Fibroblast of lung (primary cell): ENCODE measurements at regions not wholly inside any gene's neighbourhood (a gene's known extent, or its start where the extent isn't known, plus 50 kb on each side); places are given as distances from the start of the nearest gene placed in this dataset.
"Not testable (repeated sequence)": the region's sequence is repeated elsewhere in the genome, so short reads cannot be mapped to it uniquely, and the experiment has no call there.

Source experiments
- DNase-seq, 2 donors: peaks; one replicate each; pipeline versions ENCODE4 v3.0.0 to v3.0.0-alpha.2; 2010; ENCODE audit warnings: low read depth in 2 of 2
- H2AFZ ChIP-seq: 2 replicates; pipeline ENCODE4 v1.5.1; 2012; ENCODE audit warnings: low read length, control low read depth, inconsistent platforms
- H3K27ac ChIP-seq: 2 replicates; pipeline ENCODE4 v1.5.1; 2011; ENCODE audit warnings: low read length, control low read depth; ENCODE audit not compliant: insufficient read depth
- H3K27me3 ChIP-seq: 2 replicates; pipeline ENCODE4 v1.5.1; 2011; ENCODE audit warnings: mild to moderate bottlenecking, low read length; ENCODE audit not compliant: control insufficient read depth, insufficient read depth
- H3K36me3 ChIP-seq: 2 replicates; pipeline ENCODE4 v1.5.1; 2011; ENCODE audit warnings: low read length; ENCODE audit not compliant: control insufficient read depth, insufficient read depth
- H3K4me1 ChIP-seq: 2 replicates; pipeline ENCODE4 v1.5.1; 2011; ENCODE audit warnings: low read length; ENCODE audit not compliant: control insufficient read depth, insufficient read depth; ENCODE audit errors: extremely low read depth
- H3K4me2 ChIP-seq: 2 replicates; pipeline ENCODE4 v1.5.1; 2011; ENCODE audit warnings: low read length, control low read depth; ENCODE audit not compliant: insufficient read depth; ENCODE audit errors: extremely low read depth
- H3K4me3 ChIP-seq, 4 experiments: fragments of 200-600 bp in 1 of 4; sonication (generic) in 1 of 4; replicated peaks in 1 of 4; 2 replicates each; pipeline ENCODE4 v1.5.1; 2011 to 2016; ENCODE audit warnings: low read length in 4 of 4, low read depth in 3 of 4, mild to moderate bottlenecking in 3 of 4, control low read depth in 2 of 4, inconsistent platforms in 1 of 4, mixed read lengths in 1 of 4; ENCODE audit not compliant: insufficient read depth in 1 of 4; ENCODE audit errors: control extremely low read depth in 1 of 4
- H3K79me2 ChIP-seq: 2 replicates; pipeline ENCODE4 v1.5.1; 2012; ENCODE audit warnings: mild to moderate bottlenecking, low read length, inconsistent platforms; ENCODE audit not compliant: control insufficient read depth, insufficient read depth
- H3K9ac ChIP-seq: 2 replicates; pipeline ENCODE4 v1.5.1; 2011; ENCODE audit warnings: mild to moderate bottlenecking, low read length, control low read depth; ENCODE audit not compliant: insufficient read depth
- H3K9me3 ChIP-seq: 2 replicates; pipeline ENCODE4 v1.5.1; 2012; ENCODE audit warnings: low read depth, low read length; ENCODE audit not compliant: control insufficient read depth, insufficient read depth
- H4K20me1 ChIP-seq: 2 replicates; pipeline ENCODE4 v1.5.1; 2011; ENCODE audit warnings: low read length; ENCODE audit not compliant: control insufficient read depth, insufficient read depth; ENCODE audit errors: extremely low read depth
- CTCF ChIP-seq, 2 donors: IDR thresholded peaks in 1 of 2; conservative IDR thresholded peaks in 1 of 2; 1 replicate in 1 of 2; 2 replicates in 1 of 2; pipeline ENCODE4 v1.5.1; 2011 to 2012; ENCODE audit warnings: low read length in 2 of 2, control low read depth in 1 of 2, inconsistent platforms in 1 of 2, low read depth in 1 of 2, mild to moderate bottlenecking in 1 of 2
- EZH2 ChIP-seq: IDR thresholded peaks from 2 replicates; pipeline ENCODE4 v1.5.1; 2012; ENCODE audit warnings: low read length, control low read depth, mild to moderate bottlenecking; ENCODE audit errors: missing control alignments

- not testable (repeated sequence) for H2AFZ ChIP-seq, H3K4me1 ChIP-seq, H3K4me3 ChIP-seq, H3K27ac ChIP-seq, H3K9ac ChIP-seq, H3K79me2 ChIP-seq, H3K27me3 ChIP-seq, H3K36me3 ChIP-seq, H3K9me3 ChIP-seq, H3K4me2 ChIP-seq, DNase-seq, H4K20me1 ChIP-seq
Observed at GRCh38 chr16:29258946-29259634, 147.4 kb downstream of the NPIPB11 start.

GRCh38 chr16:29257419-29258336 lies 148.8 kb downstream of the NPIPB11 start:
- H3K4me3 ChIP-seq, H3K4me2 ChIP-seq, H2AFZ ChIP-seq, H3K27me3 ChIP-seq, H4K20me1 ChIP-seq, H3K79me2 ChIP-seq, H3K9ac ChIP-seq, H3K27ac ChIP-seq, H3K9me3 ChIP-seq, H3K36me3 ChIP-seq, H3K4me1 ChIP-seq: not testable (repeated sequence)
- peak in 1 of 2 donors; percentile 38 for DNase-seq
- TF ChIP-seq CTCF (conservative IDR thresholded peaks at IDR 0.05 in 1 of 2, IDR thresholded peaks at IDR 0.05 in 1 of 2; ENCODE audit: low read depth in 1 of 2, low read length in 2 of 2), result peak; percentile 39 to 51

- no peaks in the 10 kb centered on the region for H3K36me3 ChIP-seq
- no peaks in the 10 kb centered on the region for H4K20me1 ChIP-seq
- no peak for TF ChIP-seq EZH2
- no peak for TF ChIP-seq CTCF (conservative IDR thresholded peaks at IDR 0.05 in 1 of 2, IDR thresholded peaks at IDR 0.05 in 1 of 2; ENCODE audit: low read depth in 1 of 2, low read length in 2 of 2)
- H3K4me2 ChIP-seq, result no peak overlapping the region
- no peak for DNase-seq
- no peak overlapping the region for H3K27ac ChIP-seq
- peaks cover 4% of the 10 kb centered on the region for H3K4me1 ChIP-seq
- no peaks in the 10 kb centered on the region for H3K9me3 ChIP-seq
- no peak overlapping the region for H3K4me3 ChIP-seq
- H2AFZ ChIP-seq, result no peak overlapping the region
- H3K9ac ChIP-seq, result no peak overlapping the region
- H3K79me2 ChIP-seq, result no peaks in the 10 kb centered on the region
- H3K27me3 ChIP-seq, result no peaks in the 10 kb centered on the region
Observed at GRCh38 chr16:29256501-29256981, 150.0 kb downstream of the NPIPB11 start.

- H2AFZ ChIP-seq, H3K9ac ChIP-seq, H3K27me3 ChIP-seq, H3K9me3 ChIP-seq, H4K20me1 ChIP-seq, H3K4me2 ChIP-seq, H3K27ac ChIP-seq, H3K4me1 ChIP-seq, H3K36me3 ChIP-seq, H3K4me3 ChIP-seq, H3K79me2 ChIP-seq, DNase-seq: not testable (repeated sequence)
Observed at GRCh38 chr16:29255957-29256356, 150.6 kb downstream of the NPIPB11 start.

- not testable (repeated sequence) for H4K20me1 ChIP-seq, H3K36me3 ChIP-seq, DNase-seq, H3K4me2 ChIP-seq, H3K9ac ChIP-seq, H3K4me3 ChIP-seq, H3K9me3 ChIP-seq, H3K27ac ChIP-seq, H3K4me1 ChIP-seq, H2AFZ ChIP-seq, H3K27me3 ChIP-seq, H3K79me2 ChIP-seq
Observed at GRCh38 chr16:29255496-29255796, 151.1 kb downstream of the NPIPB11 start.
